Neural crest cell (in vitro differentiated cells): ENCODE measurements at regions not wholly inside any gene's neighbourhood (a gene's known extent, or its start where the extent isn't known, plus 50 kb on each side); places are given as distances from the start of the nearest gene placed in this dataset.

Source experiments
- DNase-seq: peaks from one replicate; pipeline ENCODE4 v3.0.0; 2021; ENCODE audit warnings: low read depth, mixed read lengths, low spot score
- H3K27ac Mint-ChIP-seq: one replicate; pipeline ENCODE4 v1.8.0; 2021; ENCODE audit warnings: mild to moderate bottlenecking, mixed read lengths; ENCODE audit not compliant: unreplicated experiment
- H3K27me3 Mint-ChIP-seq: 2 replicates; pipeline ENCODE4 v1.8.0; 2021; ENCODE audit warnings: low read depth, mild to moderate bottlenecking, mixed read lengths
- H3K36me3 Mint-ChIP-seq: 2 replicates; pipeline ENCODE4 v1.8.0; 2021; ENCODE audit warnings: low read depth, mild to moderate bottlenecking, mixed read lengths
- H3K4me1 Mint-ChIP-seq: 2 replicates; pipeline ENCODE4 v1.8.0; 2021; ENCODE audit warnings: mixed read lengths
- H3K4me3 Mint-ChIP-seq: one replicate; pipeline ENCODE4 v1.8.0; 2021; ENCODE audit warnings: mild to moderate bottlenecking, mixed read lengths
- H3K9me3 Mint-ChIP-seq: 2 replicates; pipeline ENCODE4 v1.8.0; 2021; ENCODE audit warnings: mixed read lengths
- TF ChIP-seq, protein P1 (sequence below): fragments of 200-600 bp; sonication (generic); conservative IDR thresholded peaks from 2 replicates; pipeline ENCODE4 v1.5.0; 2021; ENCODE audit warnings: antibody characterized with exemption, mild to moderate bottlenecking

DNA sequence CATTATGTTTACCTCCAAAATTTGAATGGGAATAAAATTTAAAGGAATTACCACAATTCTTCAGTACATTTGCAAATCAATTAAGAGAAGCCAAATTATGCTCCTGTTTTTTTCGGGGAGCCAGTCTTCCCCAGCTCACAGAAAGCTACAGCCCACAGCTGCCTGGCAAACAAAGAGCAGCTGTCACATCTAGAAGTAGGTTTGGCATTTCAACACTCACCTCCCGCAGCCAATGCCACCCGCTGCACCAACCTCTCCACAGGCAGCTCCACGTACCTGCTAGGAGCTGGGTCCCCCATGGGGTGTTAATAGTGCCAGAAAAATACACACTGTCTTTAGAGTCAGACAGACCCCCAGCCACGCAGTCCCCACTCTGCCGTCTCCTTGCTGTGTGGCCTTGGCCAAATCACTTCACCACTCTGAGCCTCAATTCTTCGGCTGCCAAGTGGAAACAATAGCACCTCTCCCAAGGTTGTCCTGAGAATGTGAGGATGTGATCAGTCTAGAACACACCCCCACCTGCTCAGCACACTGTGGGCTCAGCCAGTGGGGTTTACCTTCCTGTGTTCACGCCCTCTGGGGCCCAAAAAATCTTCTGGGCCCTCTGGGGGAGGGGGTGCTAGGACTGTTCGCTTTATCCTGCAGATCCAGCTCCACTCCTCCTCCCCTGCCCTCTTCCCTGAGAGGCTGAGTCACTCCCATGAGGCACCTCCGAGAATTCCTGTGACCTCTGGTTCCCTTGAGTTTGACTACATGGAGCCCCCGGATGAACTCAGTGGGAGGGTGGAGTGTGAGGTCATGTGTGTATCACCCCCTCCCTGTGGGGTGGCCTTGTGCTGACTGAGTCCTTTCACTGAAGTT lies 204.3 kb upstream of the GRIK3 start:
- no peak for DNase-seq
- Mint-ChIP-seq H3K4me3 (no peak overlapping the region), H3K27me3 (peaks cover 20% of the 10 kb centered on the region), H3K4me1 (peaks cover 30% of the 10 kb centered on the region), H3K36me3 (no peaks in the 10 kb centered on the region), H3K9me3 (no peaks in the 10 kb centered on the region), H3K27ac (no peak overlapping the region)
- TF ChIP-seq, protein P1, sequence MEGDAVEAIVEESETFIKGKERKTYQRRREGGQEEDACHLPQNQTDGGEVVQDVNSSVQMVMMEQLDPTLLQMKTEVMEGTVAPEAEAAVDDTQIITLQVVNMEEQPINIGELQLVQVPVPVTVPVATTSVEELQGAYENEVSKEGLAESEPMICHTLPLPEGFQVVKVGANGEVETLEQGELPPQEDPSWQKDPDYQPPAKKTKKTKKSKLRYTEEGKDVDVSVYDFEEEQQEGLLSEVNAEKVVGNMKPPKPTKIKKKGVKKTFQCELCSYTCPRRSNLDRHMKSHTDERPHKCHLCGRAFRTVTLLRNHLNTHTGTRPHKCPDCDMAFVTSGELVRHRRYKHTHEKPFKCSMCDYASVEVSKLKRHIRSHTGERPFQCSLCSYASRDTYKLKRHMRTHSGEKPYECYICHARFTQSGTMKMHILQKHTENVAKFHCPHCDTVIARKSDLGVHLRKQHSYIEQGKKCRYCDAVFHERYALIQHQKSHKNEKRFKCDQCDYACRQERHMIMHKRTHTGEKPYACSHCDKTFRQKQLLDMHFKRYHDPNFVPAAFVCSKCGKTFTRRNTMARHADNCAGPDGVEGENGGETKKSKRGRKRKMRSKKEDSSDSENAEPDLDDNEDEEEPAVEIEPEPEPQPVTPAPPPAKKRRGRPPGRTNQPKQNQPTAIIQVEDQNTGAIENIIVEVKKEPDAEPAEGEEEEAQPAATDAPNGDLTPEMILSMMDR, result no peak

DNA sequence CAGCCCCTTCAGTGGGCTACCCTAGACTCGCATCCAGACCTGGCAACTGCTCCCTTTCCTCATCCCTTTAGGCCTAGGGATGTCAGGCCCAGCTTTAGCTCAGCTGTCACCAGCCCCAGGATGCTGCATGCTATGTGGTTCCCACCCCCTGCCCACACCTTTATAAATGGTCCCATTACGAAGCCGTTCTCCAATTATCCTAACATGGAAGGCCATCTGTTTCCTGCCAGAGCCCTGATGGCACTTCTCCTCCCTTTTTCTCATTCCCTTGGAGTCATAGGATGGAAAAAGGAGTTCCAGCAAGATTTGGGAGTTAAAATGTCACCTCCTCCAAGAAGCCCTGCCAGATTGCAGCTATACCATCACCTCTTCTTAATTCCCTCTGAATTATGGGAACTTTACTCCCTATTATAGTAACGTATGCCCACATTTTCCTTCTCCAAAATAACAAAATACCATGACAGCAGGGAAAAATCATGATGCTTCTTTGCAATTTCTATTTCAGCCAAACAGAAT lies 205.0 kb upstream of the GRIK3 start:
- H3K27me3 Mint-ChIP-seq, result peaks cover 20% of the 10 kb centered on the region
- TF ChIP-seq, protein P1, result no peak
- H3K27ac Mint-ChIP-seq, result no peak overlapping the region
- no peaks in the 10 kb centered on the region for H3K9me3 Mint-ChIP-seq
- no peak for DNase-seq
- no peak overlapping the region for H3K4me3 Mint-ChIP-seq
- no peaks in the 10 kb centered on the region for H3K36me3 Mint-ChIP-seq
- H3K4me1 Mint-ChIP-seq, result peaks cover 26% of the 10 kb centered on the region

DNA sequence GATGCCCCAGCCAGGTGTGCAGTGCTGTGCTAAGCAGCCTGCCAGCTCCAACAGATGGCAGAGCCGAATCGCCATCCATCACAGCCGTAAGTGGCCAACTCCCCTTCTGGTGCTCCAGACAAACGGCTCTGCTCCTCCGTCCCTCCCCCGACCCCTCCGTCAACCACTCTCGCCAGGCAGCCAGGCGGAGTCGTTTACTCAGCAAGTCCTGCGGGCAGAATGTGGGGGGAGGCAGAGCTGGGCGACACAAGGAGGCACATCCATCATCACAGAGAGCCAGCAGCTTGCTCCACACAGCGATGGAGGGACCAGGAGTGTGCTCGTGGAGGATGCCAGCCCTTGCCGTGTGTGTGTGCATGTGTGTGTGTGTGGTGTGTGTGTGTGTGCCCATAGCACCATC lies 206.6 kb upstream of the GRIK3 start:
- Mint-ChIP-seq H3K4me3 (no peak overlapping the region), H3K27me3 (peaks cover 20% of the 10 kb centered on the region), H3K36me3 (no peaks in the 10 kb centered on the region), H3K4me1 (peaks cover 13% of the 10 kb centered on the region), H3K27ac (no peak overlapping the region), H3K9me3 (no peaks in the 10 kb centered on the region)
- TF ChIP-seq, protein P1, result no peak
- no peak for DNase-seq

DNA sequence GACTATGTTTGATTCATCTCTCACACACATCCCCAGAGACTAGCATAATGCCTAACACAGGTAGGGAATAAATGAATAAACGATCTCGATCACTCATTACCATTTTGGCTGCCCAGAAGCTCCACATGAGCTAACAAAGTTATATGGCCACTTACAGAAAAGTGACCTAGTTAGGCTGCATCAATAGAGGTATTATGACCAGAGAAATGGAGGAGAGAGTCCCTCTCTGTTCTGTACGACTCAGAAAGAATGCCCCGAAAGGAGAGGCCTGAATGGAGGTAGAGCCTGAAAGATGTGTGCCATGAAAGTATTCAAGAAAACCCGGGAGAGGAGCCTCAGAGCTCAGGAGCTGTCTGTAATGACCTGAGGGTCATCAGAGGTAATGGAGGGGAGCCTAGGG lies 208.2 kb upstream of the GRIK3 start:
- Mint-ChIP-seq H3K27ac (no peak overlapping the region), H3K4me1 (peaks cover 13% of the 10 kb centered on the region), H3K36me3 (no peaks in the 10 kb centered on the region), H3K4me3 (no peak overlapping the region), H3K9me3 (no peaks in the 10 kb centered on the region), H3K27me3 (peaks cover 14% of the 10 kb centered on the region)
- no peak for DNase-seq
- TF ChIP-seq, protein P1, result no peak

DNA sequence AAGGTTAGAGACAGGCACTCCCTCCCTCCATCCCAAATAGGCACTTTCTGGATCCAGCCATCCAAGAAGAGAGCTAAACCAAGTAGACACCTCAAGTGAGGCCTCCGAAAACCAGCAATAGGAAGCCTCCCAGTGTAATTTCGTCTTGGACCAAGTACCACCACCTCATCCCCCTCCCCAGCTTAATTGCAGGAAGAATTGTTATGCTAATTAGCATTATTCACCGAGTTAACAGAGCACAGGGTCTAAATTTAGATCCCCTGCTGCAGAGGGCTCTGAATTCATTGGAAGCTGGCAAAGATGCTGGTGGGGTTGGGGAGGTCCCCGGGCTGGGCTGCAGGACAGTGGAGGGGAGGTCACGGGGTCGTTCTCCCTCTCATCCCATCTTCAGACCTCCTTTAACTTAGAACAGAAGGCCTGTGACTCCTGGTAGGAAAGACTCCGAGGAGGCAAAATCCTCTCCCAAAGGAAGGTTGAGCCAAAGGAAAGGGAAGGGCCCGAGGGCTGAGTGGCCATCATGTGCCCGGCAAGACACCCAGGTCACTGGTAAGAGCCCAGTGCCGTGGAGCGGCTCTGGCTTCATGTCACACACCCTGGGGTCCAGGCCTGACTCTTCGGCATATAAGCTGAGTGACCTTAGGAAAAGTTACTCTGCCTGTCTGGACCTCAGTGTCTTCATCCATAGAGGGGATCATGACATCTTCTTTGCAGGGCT lies 209.2 kb upstream of the GRIK3 start:
- Mint-ChIP-seq H3K9me3 (no peaks in the 10 kb centered on the region), H3K27ac (no peak overlapping the region), H3K4me3 (no peak overlapping the region), H3K4me1 (peaks cover 13% of the 10 kb centered on the region), H3K27me3 (peaks cover 18% of the 10 kb centered on the region), H3K36me3 (no peaks in the 10 kb centered on the region)
- no peak for DNase-seq
- TF ChIP-seq, protein P1, result no peak
